ENCODE measurements at regions not wholly inside any gene's neighbourhood (a gene's known extent, or its start where the extent isn't known, plus 50 kb on each side); places are given as distances from the start of the nearest gene placed in this dataset.
"Not testable (repeated sequence)": the region's sequence is repeated elsewhere in the genome, so short reads cannot be mapped to it uniquely, and the experiment has no call there.

DNA sequence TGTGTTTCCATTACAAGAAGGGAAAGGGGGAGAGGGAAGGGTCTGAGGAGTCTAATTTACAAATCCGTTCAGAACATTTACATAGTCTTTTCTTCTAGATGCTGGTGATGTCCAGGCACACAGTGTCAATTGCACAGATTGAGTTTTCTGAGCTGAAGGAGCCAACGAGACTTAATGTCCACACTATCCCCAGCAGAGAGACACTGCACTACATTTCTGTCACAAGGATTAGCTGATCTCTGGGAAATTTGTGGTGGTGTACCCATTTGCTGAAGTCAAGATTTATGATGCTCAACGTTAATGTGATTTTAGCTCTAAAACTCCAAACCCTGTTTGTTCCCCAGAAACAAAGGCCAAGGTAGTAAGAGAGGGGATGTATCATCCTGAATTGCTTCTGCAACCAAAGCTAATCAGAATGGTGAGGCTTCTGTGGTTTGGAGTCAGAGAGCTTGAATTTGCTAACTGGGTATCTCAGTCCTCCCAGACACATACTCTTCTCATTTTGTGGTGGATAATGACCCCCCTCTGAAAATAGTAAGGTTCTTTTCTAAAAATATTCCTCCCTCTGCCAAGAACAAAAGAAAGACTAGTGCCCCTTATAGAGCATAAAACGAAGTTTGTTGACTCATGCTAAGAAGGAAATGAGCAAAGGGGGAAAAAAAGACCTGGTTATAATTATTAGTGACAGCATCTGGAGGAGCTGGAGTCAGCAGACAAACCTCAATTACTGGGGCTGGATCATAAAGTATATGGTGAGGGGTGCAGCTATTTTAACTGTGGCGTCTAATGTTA lies 416.9 kb downstream of the PSAT1 start:
- H3K4me3 ChIP-seq (ENCODE audit: insufficient read depth, low read depth, low read length) = no peak overlapping the region
- no peaks in the 10 kb centered on the region for H3K36me3 ChIP-seq (replicated peaks; ENCODE audit: control insufficient read depth, insufficient read depth, low read length)
- no peak for DNase-seq
- H3K27me3 ChIP-seq (ENCODE audit: control insufficient read depth, insufficient read depth, low read length) = no peaks in the 10 kb centered on the region

DNA sequence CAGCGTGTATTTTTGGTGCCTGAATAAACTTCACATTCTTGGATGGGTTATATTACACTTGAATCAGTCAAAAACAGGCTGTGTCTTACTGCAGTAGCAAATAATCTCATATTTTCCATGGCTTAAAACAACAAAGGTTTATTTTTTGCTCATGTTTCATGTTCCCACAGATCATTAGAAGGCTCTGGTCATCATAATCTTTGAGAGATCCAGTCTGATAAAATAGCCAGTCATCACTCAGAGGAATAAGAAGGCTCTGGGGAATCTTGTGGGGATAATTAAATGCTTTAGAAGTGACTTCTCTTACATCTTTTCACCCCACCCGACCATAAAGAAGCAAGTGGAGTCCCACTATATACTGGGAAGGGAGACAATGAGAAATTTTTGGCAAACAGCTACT lies 417.7 kb downstream of the PSAT1 start:
- H3K4me3 ChIP-seq (ENCODE audit: insufficient read depth, low read depth, low read length) = no peak overlapping the region
- no peaks in the 10 kb centered on the region for H3K27me3 ChIP-seq (ENCODE audit: control insufficient read depth, insufficient read depth, low read length)
- no peak for DNase-seq
- H3K36me3 ChIP-seq (replicated peaks; ENCODE audit: control insufficient read depth, insufficient read depth, low read length) = no peaks in the 10 kb centered on the region

DNA sequence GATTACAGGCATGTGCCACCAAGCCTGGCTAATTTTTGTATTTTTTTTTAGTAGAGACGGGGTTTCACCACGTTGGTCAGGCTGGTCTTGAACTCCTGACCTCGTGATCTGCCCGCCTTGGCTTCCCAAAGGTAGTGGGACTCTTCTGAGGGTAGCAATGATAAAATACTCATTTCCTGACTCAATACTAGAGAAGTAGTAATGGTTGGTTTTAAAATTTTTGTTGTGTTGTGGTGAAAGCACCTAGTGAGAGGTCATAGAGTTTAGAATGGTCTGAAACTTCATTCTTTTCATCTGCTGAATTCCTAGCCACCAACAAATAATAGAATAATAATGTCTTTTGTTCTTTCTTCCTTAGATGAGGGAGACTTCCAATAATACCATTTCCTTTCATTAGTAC lies 422.1 kb downstream of the PSAT1 start:
- H3K36me3 ChIP-seq (replicated peaks; ENCODE audit: control insufficient read depth, insufficient read depth, low read length); DNase-seq; H3K27me3 ChIP-seq (ENCODE audit: control insufficient read depth, insufficient read depth, low read length); H3K4me3 ChIP-seq (ENCODE audit: insufficient read depth, low read depth, low read length): not testable (repeated sequence)

DNA sequence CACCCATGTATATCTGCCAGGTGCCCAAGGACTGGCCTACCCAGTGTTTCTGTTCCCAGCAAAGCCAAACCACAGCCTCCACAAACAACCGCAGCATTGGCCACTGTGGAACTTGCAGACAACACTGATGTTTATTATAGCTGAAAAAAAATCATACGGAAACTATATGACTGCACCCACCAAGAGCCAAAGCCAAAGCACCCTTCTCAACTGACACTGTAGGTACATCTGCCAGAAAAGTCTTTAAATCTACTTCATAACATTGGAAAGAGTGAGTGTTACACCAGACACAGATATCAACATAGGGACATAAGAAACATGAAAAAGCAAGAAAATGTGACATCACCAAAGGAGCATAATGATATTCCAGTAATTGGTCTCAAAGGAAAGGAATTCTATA lies 428.0 kb downstream of the PSAT1 start:
- H3K36me3 ChIP-seq (replicated peaks; ENCODE audit: control insufficient read depth, insufficient read depth, low read length) = no peaks in the 10 kb centered on the region

DNA sequence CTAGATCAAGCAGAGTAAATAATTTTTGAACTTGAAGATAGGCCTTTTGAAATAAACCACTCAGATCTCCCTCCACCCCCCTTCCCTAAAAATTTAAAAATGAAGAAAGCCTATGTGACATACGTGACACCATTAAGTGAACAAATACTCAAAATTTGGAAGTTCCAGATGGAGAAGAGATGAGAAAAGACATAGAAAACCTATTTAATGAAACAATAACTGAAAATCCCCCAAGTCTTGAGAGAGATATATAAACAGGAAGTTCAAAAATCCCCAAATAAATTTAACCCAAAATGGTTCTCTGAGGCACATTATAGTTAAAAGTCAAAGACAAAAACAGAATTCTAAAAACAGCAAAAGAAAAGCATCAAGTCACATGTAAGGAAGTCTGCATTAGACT lies 428.6 kb downstream of the PSAT1 start:
- H3K27me3 ChIP-seq (ENCODE audit: control insufficient read depth, insufficient read depth, low read length) = no peaks in the 10 kb centered on the region
- no peak for DNase-seq

More for the DNA sequence above, 428.0 kb downstream of the PSAT1 start:
- Histone ChIP-seq H3K27me3 (ENCODE audit: control insufficient read depth, insufficient read depth, low read length) (no peaks in the 10 kb centered on the region), H3K4me3 (ENCODE audit: insufficient read depth, low read depth, low read length) (no peak overlapping the region)
- DNase-seq = no peak

DNA sequence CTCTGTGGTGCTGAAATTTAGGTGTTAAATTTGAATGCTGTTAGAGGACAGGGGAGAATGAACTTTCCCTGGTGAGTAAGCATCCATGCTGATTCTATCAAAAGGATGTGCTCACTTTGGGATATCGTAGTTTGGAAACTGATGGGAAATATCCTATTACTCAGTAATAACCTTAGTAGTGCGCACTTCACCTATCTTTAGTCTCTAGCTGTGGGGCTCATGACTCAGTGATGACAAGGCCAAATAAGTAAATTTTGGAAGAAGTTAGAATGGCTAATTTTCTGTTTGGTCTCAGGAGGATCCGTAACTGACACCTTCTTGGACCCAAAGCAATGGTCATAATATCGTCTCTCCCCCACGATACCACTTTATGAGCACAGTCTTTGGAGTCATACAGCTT lies 448.4 kb downstream of the PSAT1 start:
- no peak overlapping the region for H3K4me3 ChIP-seq (ENCODE audit: insufficient read depth, low read depth, low read length)
- DNase-seq = no peak
- no peaks in the 10 kb centered on the region for H3K36me3 ChIP-seq (replicated peaks; ENCODE audit: control insufficient read depth, insufficient read depth, low read length)
- no peaks in the 10 kb centered on the region for H3K27me3 ChIP-seq (ENCODE audit: control insufficient read depth, insufficient read depth, low read length)

More for the DNA sequence above, 428.6 kb downstream of the PSAT1 start:
- Histone ChIP-seq H3K4me3 (ENCODE audit: insufficient read depth, low read depth, low read length) (no peak overlapping the region), H3K36me3 (replicated peaks; ENCODE audit: control insufficient read depth, insufficient read depth, low read length) (no peaks in the 10 kb centered on the region)

DNA sequence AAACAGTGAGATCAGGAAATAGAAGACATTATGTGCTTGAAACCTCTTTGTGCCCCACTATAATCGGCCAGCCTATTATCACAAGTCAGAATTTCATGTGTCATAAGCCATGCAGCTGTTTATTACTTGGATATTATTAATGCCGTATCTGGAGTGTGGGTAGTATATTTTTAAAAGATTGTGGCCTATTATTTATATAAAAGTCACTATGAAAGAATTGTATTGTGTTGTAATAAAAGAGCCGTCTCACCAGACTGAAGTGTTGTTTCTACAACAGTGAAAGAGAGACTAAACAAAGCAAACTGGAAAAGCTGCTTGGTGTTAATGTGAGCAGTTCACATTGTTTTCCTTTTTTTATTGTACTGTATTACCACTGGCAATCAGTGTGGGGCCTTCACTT lies 449.1 kb downstream of the PSAT1 start:
- Histone ChIP-seq H3K27me3 (ENCODE audit: control insufficient read depth, insufficient read depth, low read length) (no peaks in the 10 kb centered on the region), H3K4me3 (ENCODE audit: insufficient read depth, low read depth, low read length) (no peak overlapping the region), H3K36me3 (replicated peaks; ENCODE audit: control insufficient read depth, insufficient read depth, low read length) (no peaks in the 10 kb centered on the region)
- DNase-seq = no peak

DNA sequence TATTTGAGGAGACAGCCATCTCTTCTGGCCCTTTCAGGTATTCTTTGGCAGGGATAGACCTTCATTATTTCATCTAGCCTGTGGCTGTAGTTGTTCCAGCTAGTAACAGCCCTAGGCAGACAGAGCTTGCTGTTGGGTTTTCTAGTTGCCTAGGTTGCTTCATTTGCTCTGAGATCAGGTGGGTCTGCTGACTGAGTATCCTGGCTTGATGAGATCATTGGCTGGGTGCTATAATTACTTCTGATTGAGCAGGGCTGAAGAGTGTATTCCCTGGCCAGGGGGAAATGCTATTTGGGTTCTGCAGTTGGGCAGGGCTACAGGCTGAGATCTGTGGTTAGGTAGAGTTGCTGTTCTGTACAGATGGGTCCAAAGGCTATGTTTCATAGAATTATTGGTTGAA lies 456.1 kb downstream of the PSAT1 start:
- Histone ChIP-seq H3K4me3 (ENCODE audit: insufficient read depth, low read depth, low read length) (no peak overlapping the region), H3K27me3 (ENCODE audit: control insufficient read depth, insufficient read depth, low read length) (no peaks in the 10 kb centered on the region), H3K36me3 (replicated peaks; ENCODE audit: control insufficient read depth, insufficient read depth, low read length) (no peaks in the 10 kb centered on the region)
- DNase-seq = no peak

DNA sequence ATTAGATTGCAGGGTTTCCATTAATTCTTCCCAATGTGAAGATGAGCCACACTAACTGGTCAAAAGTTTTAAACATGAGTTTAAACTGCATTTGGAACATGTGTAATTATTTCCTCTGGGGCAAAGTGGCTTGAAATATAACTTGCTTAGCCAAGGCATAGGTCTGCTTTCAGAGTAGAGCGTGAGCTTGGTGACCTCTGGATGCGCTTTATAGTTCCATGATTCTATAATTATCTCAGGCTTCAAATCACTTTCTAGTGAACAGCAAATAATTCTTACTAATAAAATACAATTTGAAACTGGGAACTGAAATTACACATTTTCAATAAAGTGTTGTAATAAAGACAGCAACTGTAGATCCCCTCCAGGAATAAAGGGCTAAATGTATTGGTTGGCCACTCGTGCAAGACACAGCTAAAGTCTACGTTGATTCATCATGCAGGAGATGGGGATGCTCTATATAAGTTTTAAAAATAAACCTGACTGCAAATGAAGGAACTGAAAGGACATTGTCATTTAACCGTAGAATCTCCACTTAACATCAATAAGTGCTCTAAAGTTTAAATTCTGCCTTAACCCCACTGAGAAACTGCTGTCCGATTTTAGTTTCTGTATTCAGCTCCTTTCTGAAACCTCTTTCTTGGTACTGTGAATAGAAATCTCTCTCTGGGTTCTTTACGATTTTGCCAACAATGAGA lies 460.0 kb downstream of the PSAT1 start:
- Histone ChIP-seq H3K4me3 (ENCODE audit: insufficient read depth, low read depth, low read length) (no peak overlapping the region), H3K27me3 (ENCODE audit: control insufficient read depth, insufficient read depth, low read length) (no peaks in the 10 kb centered on the region), H3K36me3 (replicated peaks; ENCODE audit: control insufficient read depth, insufficient read depth, low read length) (no peaks in the 10 kb centered on the region)
- no peak for DNase-seq

DNA sequence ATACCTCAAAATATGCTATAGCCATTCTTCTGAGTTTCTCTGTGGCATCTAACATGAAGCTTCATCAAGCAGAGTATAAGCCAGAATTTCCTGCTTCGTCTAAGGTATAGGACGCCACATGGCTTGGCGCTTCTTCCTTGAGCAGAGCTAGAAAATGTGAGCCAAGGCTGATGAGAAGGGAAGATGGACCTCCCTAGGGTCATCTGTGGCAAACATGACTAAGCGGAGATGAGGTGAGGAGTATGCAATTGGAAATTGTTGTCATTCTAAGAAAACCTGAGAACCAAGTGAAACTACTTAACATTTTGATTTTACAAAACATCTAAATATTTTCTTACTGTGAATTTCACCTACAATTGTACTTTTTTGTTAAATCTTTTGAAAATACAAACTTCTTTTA lies 466.5 kb downstream of the PSAT1 start:
- H3K36me3 ChIP-seq (replicated peaks; ENCODE audit: control insufficient read depth, insufficient read depth, low read length) = no peaks in the 10 kb centered on the region
- no peaks in the 10 kb centered on the region for H3K27me3 ChIP-seq (ENCODE audit: control insufficient read depth, insufficient read depth, low read length)
- DNase-seq = no peak
- H3K4me3 ChIP-seq (ENCODE audit: insufficient read depth, low read depth, low read length) = no peak overlapping the region

DNA sequence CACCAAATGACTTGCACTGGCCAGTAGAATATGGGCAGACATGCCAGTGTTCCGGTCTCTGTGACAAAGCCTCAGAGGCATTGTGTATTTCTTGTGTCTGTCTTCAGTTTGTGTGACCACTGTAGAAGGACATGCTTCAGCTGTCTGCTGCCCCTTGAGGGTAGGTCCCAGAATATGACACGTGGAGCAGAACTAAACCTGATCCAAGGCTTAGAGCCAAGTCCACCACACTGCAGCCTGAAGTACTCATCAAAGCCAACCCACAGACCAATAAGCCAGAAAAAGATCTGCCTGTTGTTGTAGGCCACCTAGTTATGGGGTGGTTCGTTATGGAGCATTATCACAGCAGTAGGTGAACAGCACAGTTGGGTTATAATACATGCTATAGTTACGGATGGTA lies 468.9 kb downstream of the PSAT1 start:
- Histone ChIP-seq H3K4me3 (ENCODE audit: insufficient read depth, low read depth, low read length) (no peak overlapping the region), H3K27me3 (ENCODE audit: control insufficient read depth, insufficient read depth, low read length) (no peaks in the 10 kb centered on the region), H3K36me3 (replicated peaks; ENCODE audit: control insufficient read depth, insufficient read depth, low read length) (no peaks in the 10 kb centered on the region)
- no peak for DNase-seq

DNA sequence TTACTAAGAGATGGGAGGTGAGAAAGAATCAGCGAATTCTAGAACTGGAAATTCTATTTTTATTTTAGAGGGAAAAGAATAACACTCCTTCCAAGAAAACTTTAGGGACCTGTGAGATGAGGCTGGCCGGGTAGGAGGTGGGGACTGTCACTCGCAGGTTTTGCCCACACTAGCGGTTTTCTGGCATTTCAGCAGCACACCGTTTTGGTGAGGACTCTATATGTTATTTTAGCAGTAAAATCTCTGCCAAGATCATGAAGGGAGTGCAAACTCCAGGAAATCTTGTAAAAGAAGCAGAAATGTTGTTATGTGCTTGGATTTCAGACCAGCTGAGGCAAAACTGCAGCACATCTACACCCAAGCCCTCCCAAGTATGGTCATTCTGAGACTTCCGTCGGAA lies 470.6 kb downstream of the PSAT1 start:
- no peak for DNase-seq
- H3K27me3 ChIP-seq (ENCODE audit: control insufficient read depth, insufficient read depth, low read length) = no peaks in the 10 kb centered on the region

DNA sequence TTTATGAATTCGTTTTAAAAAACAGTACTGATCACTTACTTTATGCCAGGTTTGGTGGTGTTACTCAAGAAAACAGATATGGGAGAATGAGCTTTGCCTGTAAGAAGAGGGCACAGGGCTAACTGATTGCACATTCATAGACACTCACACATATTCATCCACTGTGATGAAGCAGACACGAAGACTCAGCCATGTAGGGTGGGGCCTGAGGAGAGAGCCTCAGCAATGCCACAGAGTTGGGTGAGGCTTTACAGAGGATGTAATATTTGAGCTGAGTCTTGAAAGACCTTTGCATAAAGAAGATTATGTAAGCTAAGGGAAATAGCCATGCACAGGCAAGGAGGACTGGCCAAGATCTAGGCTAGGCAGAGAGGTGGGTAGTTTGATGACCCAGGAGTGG lies 472.8 kb downstream of the PSAT1 start:
- no peak for DNase-seq
- no peaks in the 10 kb centered on the region for H3K36me3 ChIP-seq (replicated peaks; ENCODE audit: control insufficient read depth, insufficient read depth, low read length)
- H3K27me3 ChIP-seq (ENCODE audit: control insufficient read depth, insufficient read depth, low read length) = no peaks in the 10 kb centered on the region

More for the DNA sequence above, 470.6 kb downstream of the PSAT1 start:
- no peaks in the 10 kb centered on the region for H3K36me3 ChIP-seq (replicated peaks; ENCODE audit: control insufficient read depth, insufficient read depth, low read length)
- no peak overlapping the region for H3K4me3 ChIP-seq (ENCODE audit: insufficient read depth, low read depth, low read length)

DNA sequence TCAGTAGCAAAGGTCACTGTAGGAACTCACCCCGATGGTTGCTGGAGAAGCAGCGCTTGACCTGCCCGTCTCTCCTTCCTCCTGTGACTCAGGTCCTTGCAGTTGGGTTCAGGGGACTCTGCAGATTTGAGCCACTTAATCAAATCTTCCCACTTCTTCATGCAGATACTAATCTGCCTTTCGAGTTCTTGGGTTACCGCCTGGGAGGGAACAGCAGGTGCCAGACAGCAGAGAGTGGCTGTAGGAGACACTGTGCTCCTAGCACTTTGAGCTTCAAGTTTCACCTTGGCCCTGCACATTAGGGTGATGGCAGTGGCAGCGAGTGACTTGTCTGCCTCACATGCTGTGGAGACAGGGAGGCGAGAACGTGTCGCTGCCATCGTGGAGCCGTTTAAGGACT lies 478.3 kb downstream of the PSAT1 start:
- H3K36me3 ChIP-seq (replicated peaks; ENCODE audit: control insufficient read depth, insufficient read depth, low read length) = no peaks in the 10 kb centered on the region
- no peak overlapping the region for H3K4me3 ChIP-seq (ENCODE audit: insufficient read depth, low read depth, low read length)
- no peaks in the 10 kb centered on the region for H3K27me3 ChIP-seq (ENCODE audit: control insufficient read depth, insufficient read depth, low read length)
- no peak for DNase-seq

More for the DNA sequence above, 472.8 kb downstream of the PSAT1 start:
- H3K4me3 ChIP-seq (ENCODE audit: insufficient read depth, low read depth, low read length) = no peak overlapping the region

DNA sequence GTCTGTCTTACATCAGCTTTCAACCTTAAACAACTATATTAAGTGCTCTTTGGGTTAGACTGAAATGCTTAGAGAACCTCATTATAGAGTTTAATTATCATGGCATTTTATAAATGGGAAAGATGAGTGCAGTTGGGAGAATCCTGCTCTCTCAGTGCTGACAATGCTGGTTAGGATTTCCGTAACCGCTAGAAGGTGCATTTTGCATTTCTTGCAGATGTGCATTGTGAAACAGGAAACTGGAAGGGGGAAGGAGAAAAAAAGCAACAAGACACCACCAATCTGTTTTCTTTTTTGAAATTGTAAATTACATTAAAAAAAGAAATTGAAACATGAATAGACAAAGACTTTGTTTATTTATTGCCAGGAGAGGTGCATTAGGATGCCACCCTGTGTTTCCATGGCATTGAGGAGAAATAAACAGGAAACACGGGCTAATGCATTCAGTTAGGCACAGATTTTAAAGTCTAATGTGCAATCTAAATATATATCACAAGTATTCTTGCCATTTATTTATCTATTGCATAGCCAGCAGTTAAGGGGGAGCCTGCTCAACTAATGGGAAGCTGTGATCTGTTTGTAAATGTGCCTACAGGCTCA lies 478.9 kb downstream of the PSAT1 start:
- Histone ChIP-seq H3K4me3 (ENCODE audit: insufficient read depth, low read depth, low read length) (no peak overlapping the region), H3K27me3 (ENCODE audit: control insufficient read depth, insufficient read depth, low read length) (no peaks in the 10 kb centered on the region), H3K36me3 (replicated peaks; ENCODE audit: control insufficient read depth, insufficient read depth, low read length) (no peaks in the 10 kb centered on the region)
- no peak for DNase-seq
